Heart left ventricle (tissue), 13 donors: ENCODE measurements at regions not wholly inside any gene's neighbourhood (a gene's known extent, or its start where the extent isn't known, plus 50 kb on each side); places are given as distances from the start of the nearest gene placed in this dataset.

ENCODE experiments used
- POLR2A ChIP-seq, 2 donors: fragments of 450-650 bp; IDR thresholded peaks; one replicate each; pipeline ENCODE4 v1.6.1; 2017; ENCODE audit warnings: antibody characterized with exemption in 2 of 2, mild to moderate bottlenecking in 2 of 2, moderate library complexity in 2 of 2
- TF ChIP-seq, protein P1 (sequence below), 12 donors: fragments of 200-600 bp; sonication (generic) in 4 of 12; IDR thresholded peaks; one replicate each; pipeline versions ENCODE4 v1.5.0 to v1.8.0; 2018 to 2022; ENCODE audit warnings: antibody characterized with exemption in 12 of 12, mild to moderate bottlenecking in 5 of 12
- donor health status: ischemic (EF 13 %, LVEDD 7.1; RV severe dilation, severe dysfunction).
- donor health status: DM: no; HTN: yes; CAD: no.
- donor health status: DM: no; HTN: no; CAD: no.
- donor health status: ischemic (EF 25% LVEDD 6.9; RV normal size, moderate dysfunction).
- donor health status: ischemic (EF 25% LVEDD 5.7; RV mildly dilated, moderate dysfunction).
- donor health status: ischemic (EF 35%, LVEDD 5.7; RV mildly dilated, moderate dysfunction).
- donor health status: nonischemic (EF 11% LVEDD 7.7; RV severe dilation, severe dysfunction).
- donor health status: DM: yes; HTN: yes; CAD: no.
- donor health status: PGD.
- donor health status: ischemic (EF 29% LVEDD 5.4; RV normal size, mild dysfunction).
- donor health status: nonischemic (EF 23%, LVEDD 6.1; RV moderate dilation, normal function).

GRCh38 chr1:13965770-13966398 lies 265.9 kb downstream of the PRDM2 start:
- TF ChIP-seq, protein P1, sequence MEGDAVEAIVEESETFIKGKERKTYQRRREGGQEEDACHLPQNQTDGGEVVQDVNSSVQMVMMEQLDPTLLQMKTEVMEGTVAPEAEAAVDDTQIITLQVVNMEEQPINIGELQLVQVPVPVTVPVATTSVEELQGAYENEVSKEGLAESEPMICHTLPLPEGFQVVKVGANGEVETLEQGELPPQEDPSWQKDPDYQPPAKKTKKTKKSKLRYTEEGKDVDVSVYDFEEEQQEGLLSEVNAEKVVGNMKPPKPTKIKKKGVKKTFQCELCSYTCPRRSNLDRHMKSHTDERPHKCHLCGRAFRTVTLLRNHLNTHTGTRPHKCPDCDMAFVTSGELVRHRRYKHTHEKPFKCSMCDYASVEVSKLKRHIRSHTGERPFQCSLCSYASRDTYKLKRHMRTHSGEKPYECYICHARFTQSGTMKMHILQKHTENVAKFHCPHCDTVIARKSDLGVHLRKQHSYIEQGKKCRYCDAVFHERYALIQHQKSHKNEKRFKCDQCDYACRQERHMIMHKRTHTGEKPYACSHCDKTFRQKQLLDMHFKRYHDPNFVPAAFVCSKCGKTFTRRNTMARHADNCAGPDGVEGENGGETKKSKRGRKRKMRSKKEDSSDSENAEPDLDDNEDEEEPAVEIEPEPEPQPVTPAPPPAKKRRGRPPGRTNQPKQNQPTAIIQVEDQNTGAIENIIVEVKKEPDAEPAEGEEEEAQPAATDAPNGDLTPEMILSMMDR (IDR thresholded peaks at IDR 0.05) = peak in 11 of 12 donors; percentile 6 to 52 (median 42)
- no peak for TF ChIP-seq POLR2A (IDR thresholded peaks at IDR 0.05)
